ENCODE measurements at regions not wholly inside any gene's neighbourhood (a gene's known extent, or its start where the extent isn't known, plus 50 kb on each side); places are given as distances from the start of the nearest gene placed in this dataset.

GRCh38 chr4:153142700-153143438, 61.4 kb upstream of the TRIM2 start:
- Histone ChIP-seq H3K27me3 (ENCODE audit: control insufficient read depth in 1 of 2, insufficient read depth in 1 of 2, low read length in 2 of 2) (peaks cover 0 to 10% of the 10 kb centered on the region in 2 experiments), H3K4me3 (ENCODE audit: insufficient read depth in 1 of 2, low read depth in 1 of 2, low read length in 2 of 2) (peak overlapping the region in 1 of 2 experiments; percentile 30), H2AK5ac (ENCODE audit: low read length, severe bottlenecking) (no peak overlapping the region), H3K4me2 (ENCODE audit: low read length, poor library complexity, severe bottlenecking) (no peak overlapping the region), H3K27ac (ENCODE audit: low read length, poor library complexity, severe bottlenecking) (peak overlapping the region; percentile 57), H3K18ac (ENCODE audit: low read depth in 1 of 2, low read length in 2 of 2) (no peak overlapping the region), H4K91ac (ENCODE audit: low read length) (no peak overlapping the region), H3K9ac (ENCODE audit: low read length) (peak overlapping the region; percentile 35), H2BK5ac (ENCODE audit: low read depth, low read length, poor library complexity, severe bottlenecking) (no peak overlapping the region), H2AFZ (ENCODE audit: low read depth, low read length) (no peak overlapping the region), H3K79me1 (replicated peaks; ENCODE audit: low read length, poor library complexity, severe bottlenecking) (no peaks in the 10 kb centered on the region), H2BK120ac (ENCODE audit: low read depth, low read length) (no peak overlapping the region), H3K14ac (ENCODE audit: low read length in 2 of 2) (no peak overlapping the region), H2BK12ac (ENCODE audit: low read length in 2 of 2) (no peak overlapping the region), H2BK15ac (ENCODE audit: low read depth, poor library complexity, severe bottlenecking) (no peak overlapping the region), H4K8ac (ENCODE audit: low read length) (no peak overlapping the region), H3K36me3 (ENCODE audit: control insufficient read depth in 1 of 2, insufficient read depth in 2 of 2, low read depth in 1 of 2, low read length in 2 of 2) (no peaks in the 10 kb centered on the region), H3K4ac (ENCODE audit: low read depth in 1 of 2, low read length in 2 of 2) (no peak overlapping the region), H3K4me1 (ENCODE audit: control insufficient read depth, insufficient read depth, low read depth, low read length) (peaks cover 11% of the 10 kb centered on the region), H3K9me3 (ENCODE audit: control insufficient read depth, low read length) (no peaks in the 10 kb centered on the region), H3K23ac (ENCODE audit: low read length in 2 of 2) (no peak overlapping the region)
- DNase-seq, result peak; percentile 83
- 39% methylated on average over 5 of the region's 7 CpGs for WGBS

GRCh38 chr4:153143527-153144348, 60.5 kb upstream of the TRIM2 start:
- 43% methylated on average over 6 of the region's 7 CpGs for WGBS

GRCh38 chr4:153146031-153146430, 58.2 kb upstream of the TRIM2 start:
- H3K4me3 ChIP-seq (ENCODE audit: insufficient read depth in 1 of 2, low read depth in 1 of 2, low read length in 2 of 2), result no peak overlapping the region
- H3K9ac ChIP-seq (ENCODE audit: low read length), result no peak overlapping the region
- DNase-seq, result no peak
- peaks cover 0 to 11% of the 10 kb centered on the region in 2 experiments for H3K27me3 ChIP-seq (ENCODE audit: control insufficient read depth in 1 of 2, insufficient read depth in 1 of 2, low read length in 2 of 2)
- H2BK5ac ChIP-seq (ENCODE audit: low read depth, low read length, poor library complexity, severe bottlenecking), result no peak overlapping the region
- H2BK12ac ChIP-seq (ENCODE audit: low read length in 2 of 2), result no peak overlapping the region
- H2AK5ac ChIP-seq (ENCODE audit: low read length, severe bottlenecking), result no peak overlapping the region
- 59% methylated on average over 1 of the region's 1 CpG for WGBS
- H2BK15ac ChIP-seq (ENCODE audit: low read depth, poor library complexity, severe bottlenecking), result no peak overlapping the region
- no peak overlapping the region for H3K4me2 ChIP-seq (ENCODE audit: low read length, poor library complexity, severe bottlenecking)
- H3K4me1 ChIP-seq (ENCODE audit: control insufficient read depth, insufficient read depth, low read depth, low read length), result peaks cover 8% of the 10 kb centered on the region
- H3K36me3 ChIP-seq (ENCODE audit: control insufficient read depth in 1 of 2, insufficient read depth in 2 of 2, low read depth in 1 of 2, low read length in 2 of 2), result no peaks in the 10 kb centered on the region
- no peaks in the 10 kb centered on the region for H3K9me3 ChIP-seq (ENCODE audit: control insufficient read depth, low read length)
- H3K23ac ChIP-seq (ENCODE audit: low read length in 2 of 2), result no peak overlapping the region
- H4K91ac ChIP-seq (ENCODE audit: low read length), result no peak overlapping the region
- no peak overlapping the region for H3K27ac ChIP-seq (ENCODE audit: low read length, poor library complexity, severe bottlenecking)
- H3K14ac ChIP-seq (ENCODE audit: low read length in 2 of 2), result no peak overlapping the region
- no peak overlapping the region for H2AFZ ChIP-seq (ENCODE audit: low read depth, low read length)
- H4K8ac ChIP-seq (ENCODE audit: low read length), result no peak overlapping the region
- H3K79me1 ChIP-seq (replicated peaks; ENCODE audit: low read length, poor library complexity, severe bottlenecking), result no peaks in the 10 kb centered on the region
- no peak overlapping the region for H3K18ac ChIP-seq (ENCODE audit: low read depth in 1 of 2, low read length in 2 of 2)
- no peak overlapping the region for H3K4ac ChIP-seq (ENCODE audit: low read depth in 1 of 2, low read length in 2 of 2)
- no peak overlapping the region for H2BK120ac ChIP-seq (ENCODE audit: low read depth, low read length)

More at GRCh38 chr4:153143527-153144348, 60.5 kb upstream of the TRIM2 start:
- Histone ChIP-seq H2BK15ac (ENCODE audit: low read depth, poor library complexity, severe bottlenecking) (peak overlapping the region; percentile 20), H3K14ac (ENCODE audit: low read length in 2 of 2) (no peak overlapping the region), H3K4me1 (ENCODE audit: control insufficient read depth, insufficient read depth, low read depth, low read length) (peaks cover 10% of the 10 kb centered on the region), H2BK120ac (ENCODE audit: low read depth, low read length) (no peak overlapping the region), H4K91ac (ENCODE audit: low read length) (no peak overlapping the region), H2BK5ac (ENCODE audit: low read depth, low read length, poor library complexity, severe bottlenecking) (no peak overlapping the region), H3K23ac (ENCODE audit: low read length in 2 of 2) (no peak overlapping the region), H2AFZ (ENCODE audit: low read depth, low read length) (no peak overlapping the region), H2AK5ac (ENCODE audit: low read length, severe bottlenecking) (no peak overlapping the region), H4K8ac (ENCODE audit: low read length) (no peak overlapping the region), H3K9ac (ENCODE audit: low read length) (peak overlapping the region; percentile 6), H3K79me1 (replicated peaks; ENCODE audit: low read length, poor library complexity, severe bottlenecking) (no peaks in the 10 kb centered on the region), H3K9me3 (ENCODE audit: control insufficient read depth, low read length) (no peaks in the 10 kb centered on the region), H3K27me3 (ENCODE audit: control insufficient read depth in 1 of 2, insufficient read depth in 1 of 2, low read length in 2 of 2) (peaks cover 0 to 10% of the 10 kb centered on the region in 2 experiments), H3K4ac (ENCODE audit: low read depth in 1 of 2, low read length in 2 of 2) (no peak overlapping the region), H2BK12ac (ENCODE audit: low read length in 2 of 2) (no peak overlapping the region), H3K18ac (ENCODE audit: low read depth in 1 of 2, low read length in 2 of 2) (no peak overlapping the region), H3K36me3 (ENCODE audit: control insufficient read depth in 1 of 2, insufficient read depth in 2 of 2, low read depth in 1 of 2, low read length in 2 of 2) (no peaks in the 10 kb centered on the region), H3K4me3 (ENCODE audit: insufficient read depth in 1 of 2, low read depth in 1 of 2, low read length in 2 of 2) (no peak overlapping the region), H3K4me2 (ENCODE audit: low read length, poor library complexity, severe bottlenecking) (peak overlapping the region; percentile 18), H3K27ac (ENCODE audit: low read length, poor library complexity, severe bottlenecking) (peak overlapping the region; percentile 67)
- peak; percentile 74 for DNase-seq

- Histone ChIP-seq H3K14ac (ENCODE audit: low read length in 2 of 2) (no peak overlapping the region), H3K23ac (ENCODE audit: low read length in 2 of 2) (no peak overlapping the region), H3K27me3 (ENCODE audit: control insufficient read depth in 1 of 2, insufficient read depth in 1 of 2, low read length in 2 of 2) (peaks cover 0 to 15% of the 10 kb centered on the region in 2 experiments), H2BK5ac (ENCODE audit: low read depth, low read length, poor library complexity, severe bottlenecking) (no peak overlapping the region), H3K9me3 (ENCODE audit: control insufficient read depth, low read length) (no peaks in the 10 kb centered on the region), H2BK15ac (ENCODE audit: low read depth, poor library complexity, severe bottlenecking) (no peak overlapping the region), H2BK12ac (ENCODE audit: low read length in 2 of 2) (no peak overlapping the region), H4K8ac (ENCODE audit: low read length) (no peak overlapping the region), H3K9ac (ENCODE audit: low read length) (no peak overlapping the region), H3K18ac (ENCODE audit: low read depth in 1 of 2, low read length in 2 of 2) (no peak overlapping the region), H4K91ac (ENCODE audit: low read length) (no peak overlapping the region), H3K4me2 (ENCODE audit: low read length, poor library complexity, severe bottlenecking) (no peak overlapping the region), H3K4ac (ENCODE audit: low read depth in 1 of 2, low read length in 2 of 2) (no peak overlapping the region), H2BK120ac (ENCODE audit: low read depth, low read length) (no peak overlapping the region), H3K36me3 (ENCODE audit: control insufficient read depth in 1 of 2, insufficient read depth in 2 of 2, low read depth in 1 of 2, low read length in 2 of 2) (no peaks in the 10 kb centered on the region), H3K4me1 (ENCODE audit: control insufficient read depth, insufficient read depth, low read depth, low read length) (peaks cover 10% of the 10 kb centered on the region), H3K27ac (ENCODE audit: low read length, poor library complexity, severe bottlenecking) (no peak overlapping the region), H2AFZ (ENCODE audit: low read depth, low read length) (no peak overlapping the region), H3K79me1 (replicated peaks; ENCODE audit: low read length, poor library complexity, severe bottlenecking) (no peaks in the 10 kb centered on the region), H3K4me3 (ENCODE audit: insufficient read depth in 1 of 2, low read depth in 1 of 2, low read length in 2 of 2) (no peak overlapping the region), H2AK5ac (ENCODE audit: low read length, severe bottlenecking) (no peak overlapping the region)
- DNase-seq, result no peak
- 79% methylated on average over 3 of the region's 4 CpGs for WGBS
Observed at GRCh38 chr4:153146961-153147360, 57.3 kb upstream of the TRIM2 start.

Data from mesenchymal stem cell (in vitro differentiated cells and primary cell).